Stimulated activated naive CD8-positive, alpha-beta T cell treated with anti-CD3 and anti-CD28 coated beads, Interleukin-15, Interleukin-2, amounts not matched to agents 100 ng/mL and 50 ng/mL, for 24 hours (primary cell): ENCODE measurements at regions not wholly inside any gene's neighbourhood (a gene's known extent, or its start where the extent isn't known, plus 50 kb on each side); places are given as distances from the start of the nearest gene placed in this dataset.

Source experiments
- H3K27ac Mint-ChIP-seq: one replicate; pipeline ENCODE4 v1.8.0; 2021; ENCODE audit warnings: mild to moderate bottlenecking, mixed read lengths
- H3K27me3 Mint-ChIP-seq: one replicate; pipeline ENCODE4 v1.8.0; 2021; ENCODE audit warnings: mixed read lengths
- H3K36me3 Mint-ChIP-seq: one replicate; pipeline ENCODE4 v1.8.0; 2021; ENCODE audit warnings: low read depth, mixed read lengths
- H3K4me1 Mint-ChIP-seq: one replicate; pipeline ENCODE4 v1.8.0; 2021; ENCODE audit warnings: low read depth, mixed read lengths
- H3K4me3 Mint-ChIP-seq: one replicate; pipeline ENCODE4 v1.8.0; 2021; ENCODE audit warnings: mild to moderate bottlenecking, mixed read lengths
- H3K9me3 Mint-ChIP-seq: one replicate; pipeline ENCODE4 v1.8.0; 2021; ENCODE audit warnings: mixed read lengths

DNA sequence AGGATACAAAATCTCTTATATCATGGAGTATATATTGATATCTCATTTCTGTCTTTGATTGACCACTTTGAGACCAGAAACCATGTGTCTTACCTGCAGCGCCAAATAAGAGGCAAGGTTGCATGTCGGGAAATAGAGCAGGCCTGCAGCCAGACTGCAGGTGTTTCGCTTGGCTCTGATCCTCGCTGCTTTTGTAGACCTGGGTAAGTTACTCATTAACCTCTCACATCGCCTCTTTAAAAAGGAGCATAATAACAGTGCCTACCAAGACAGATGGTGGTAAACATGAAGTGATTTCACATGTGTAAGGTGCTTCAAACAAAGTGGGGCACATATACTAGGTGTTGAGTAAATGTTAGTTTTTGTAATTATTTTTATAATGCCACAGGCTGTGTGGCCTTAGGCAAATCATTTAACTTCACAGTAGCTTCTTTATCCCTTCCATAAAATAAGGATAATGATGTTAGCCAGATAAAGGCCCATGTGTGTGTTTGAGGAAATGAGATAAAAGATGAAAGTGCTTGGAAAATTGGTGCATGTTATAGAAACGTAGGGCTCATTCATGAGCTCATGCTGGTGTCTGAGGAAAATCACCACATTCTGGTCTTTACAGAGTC, 248.8 kb upstream of the MAP3K7 start:
- Mint-ChIP-seq H3K9me3 (no peaks in the 10 kb centered on the region), H3K4me1 (no peaks in the 10 kb centered on the region), H3K4me3 (no peak overlapping the region), H3K27me3 (peaks cover 13% of the 10 kb centered on the region), H3K27ac (no peak overlapping the region), H3K36me3 (no peaks in the 10 kb centered on the region)

GRCh38 chr6:90829311-90829710, 242.4 kb upstream of the MAP3K7 start:
- Mint-ChIP-seq H3K4me3 (no peak overlapping the region), H3K27me3 (peaks cover 22% of the 10 kb centered on the region), H3K36me3 (no peaks in the 10 kb centered on the region), H3K9me3 (no peaks in the 10 kb centered on the region), H3K27ac (no peak overlapping the region), H3K4me1 (no peaks in the 10 kb centered on the region)

DNA sequence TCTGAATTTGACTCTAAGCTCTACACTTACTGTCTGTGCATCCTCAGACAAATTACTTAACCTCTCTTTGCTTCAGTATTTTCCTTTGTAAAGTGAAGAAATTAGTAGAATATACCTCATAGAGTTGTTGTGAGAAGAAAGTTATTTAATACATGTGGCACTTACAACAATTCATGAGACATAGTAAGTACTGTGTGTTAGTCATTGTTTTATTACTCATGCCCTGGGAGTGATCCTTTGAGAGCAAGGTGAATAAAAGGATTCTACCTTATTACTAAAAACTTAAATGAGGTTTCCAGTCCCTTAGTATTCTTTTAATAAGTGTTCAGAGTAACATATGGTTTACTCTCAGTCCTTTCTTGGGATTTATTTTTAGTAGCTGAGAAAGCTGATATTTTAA, 233.6 kb upstream of the MAP3K7 start:
- no peaks in the 10 kb centered on the region for H3K4me1 Mint-ChIP-seq
- no peaks in the 10 kb centered on the region for H3K36me3 Mint-ChIP-seq
- no peak overlapping the region for H3K4me3 Mint-ChIP-seq
- H3K27ac Mint-ChIP-seq = no peak overlapping the region
- H3K27me3 Mint-ChIP-seq = peaks cover 7% of the 10 kb centered on the region
- no peaks in the 10 kb centered on the region for H3K9me3 Mint-ChIP-seq

- H3K27ac Mint-ChIP-seq = no peak overlapping the region
- peaks cover 7% of the 10 kb centered on the region for H3K27me3 Mint-ChIP-seq
- no peak overlapping the region for H3K4me3 Mint-ChIP-seq
- no peaks in the 10 kb centered on the region for H3K9me3 Mint-ChIP-seq
- H3K36me3 Mint-ChIP-seq = no peaks in the 10 kb centered on the region
- H3K4me1 Mint-ChIP-seq = no peaks in the 10 kb centered on the region
These were observed 232.6 kb upstream of the MAP3K7 start for GRCh38 chr6:90819483-90819882.

DNA sequence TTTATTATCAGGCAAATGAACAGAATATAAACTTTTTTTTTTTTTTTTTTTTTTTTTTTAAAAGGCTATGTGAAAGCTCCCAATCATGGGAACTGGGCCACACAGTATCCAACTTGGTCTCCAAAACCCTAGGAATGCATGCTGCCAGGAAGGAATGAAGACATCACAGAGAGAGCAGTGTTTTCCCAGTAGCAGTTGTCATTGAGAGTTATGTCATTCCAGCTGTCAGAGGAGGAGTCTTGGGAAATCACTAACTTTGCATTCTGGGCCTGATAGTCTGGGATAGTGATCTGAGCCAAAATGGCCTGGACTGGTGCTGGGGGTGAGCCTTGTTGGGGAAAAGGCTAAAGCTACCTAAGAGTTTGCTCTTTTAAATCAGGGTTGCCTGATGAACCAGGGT, 231.3 kb upstream of the MAP3K7 start:
- no peak overlapping the region for H3K27ac Mint-ChIP-seq
- peaks cover 4% of the 10 kb centered on the region for H3K27me3 Mint-ChIP-seq
- no peaks in the 10 kb centered on the region for H3K4me1 Mint-ChIP-seq
- no peaks in the 10 kb centered on the region for H3K9me3 Mint-ChIP-seq
- no peak overlapping the region for H3K4me3 Mint-ChIP-seq
- no peaks in the 10 kb centered on the region for H3K36me3 Mint-ChIP-seq

DNA sequence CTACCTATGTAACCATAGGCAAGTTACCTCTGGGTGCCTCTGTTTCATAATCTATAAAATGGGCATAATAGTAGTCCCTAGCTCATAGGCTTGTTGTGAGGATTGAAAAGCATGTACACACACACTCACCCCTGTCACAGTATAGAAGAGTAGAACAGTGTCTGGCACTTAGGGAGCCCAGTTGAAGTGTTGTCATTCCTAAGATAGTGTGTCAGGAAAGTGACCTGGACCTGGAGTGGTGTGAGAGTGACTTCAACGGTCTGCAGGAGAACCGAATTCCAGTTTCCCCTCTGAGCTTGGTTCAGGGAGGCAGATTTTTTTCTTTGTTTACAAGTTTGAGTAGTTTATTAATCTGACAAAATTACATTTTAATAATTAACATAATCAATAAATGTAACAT, 229.9 kb upstream of the MAP3K7 start:
- no peaks in the 10 kb centered on the region for H3K4me1 Mint-ChIP-seq
- no peaks in the 10 kb centered on the region for H3K36me3 Mint-ChIP-seq
- H3K9me3 Mint-ChIP-seq = no peaks in the 10 kb centered on the region
- no peak overlapping the region for H3K4me3 Mint-ChIP-seq
- H3K27ac Mint-ChIP-seq = no peak overlapping the region
- peaks cover 4% of the 10 kb centered on the region for H3K27me3 Mint-ChIP-seq

DNA sequence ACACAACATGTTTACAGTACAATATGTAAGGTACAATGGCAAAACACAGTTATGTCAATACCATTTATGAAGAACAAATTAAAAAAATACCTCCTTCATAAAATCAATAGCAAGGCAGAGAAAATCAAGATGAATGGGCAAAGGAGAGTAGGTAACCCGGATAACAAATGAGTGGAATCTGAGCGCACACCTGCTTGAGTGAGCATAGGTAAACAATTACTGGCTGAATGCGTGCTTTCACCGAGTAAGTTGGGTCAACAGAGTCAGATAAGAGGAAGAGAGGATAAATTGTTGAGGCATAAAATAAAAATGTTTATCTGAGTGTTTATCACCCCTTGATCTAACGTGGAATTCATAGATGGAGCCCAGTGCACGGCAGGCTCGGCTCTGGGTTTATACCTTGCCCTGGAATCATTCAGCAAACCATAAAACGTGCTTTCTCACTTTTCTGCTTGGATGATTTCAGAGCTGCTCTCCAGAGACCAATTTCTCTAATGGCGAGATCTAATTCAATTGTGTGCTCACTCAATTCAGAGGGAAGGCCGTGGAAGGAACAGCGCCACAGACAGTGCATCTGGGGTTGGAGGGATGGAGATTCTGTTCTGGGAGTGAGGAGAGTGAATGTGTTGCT, 224.8 kb upstream of the MAP3K7 start:
- no peaks in the 10 kb centered on the region for H3K4me1 Mint-ChIP-seq
- no peaks in the 10 kb centered on the region for H3K9me3 Mint-ChIP-seq

DNA sequence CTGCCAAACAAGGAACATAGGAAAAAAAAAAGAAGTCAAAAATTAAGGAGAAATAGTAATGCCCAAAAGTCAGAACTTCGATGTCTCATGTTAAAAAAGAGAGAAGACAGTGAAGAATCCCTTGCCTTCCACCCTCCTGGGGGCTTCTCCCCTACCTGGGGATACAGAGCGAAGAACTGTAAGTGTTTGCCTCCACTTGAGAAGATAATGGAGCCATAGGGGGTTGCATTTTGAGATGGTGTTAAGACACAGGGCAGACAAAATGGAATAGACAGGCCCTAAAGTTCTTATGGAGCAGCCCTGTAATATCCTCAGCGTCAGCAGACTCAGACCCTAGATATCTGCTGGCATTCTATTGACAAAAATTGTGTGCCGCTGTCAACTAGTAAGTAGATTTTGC, 222.2 kb upstream of the MAP3K7 start:
- no peak overlapping the region for H3K4me3 Mint-ChIP-seq
- H3K27me3 Mint-ChIP-seq = peaks cover under 1% of the 10 kb centered on the region
- no peaks in the 10 kb centered on the region for H3K9me3 Mint-ChIP-seq
- H3K36me3 Mint-ChIP-seq = no peaks in the 10 kb centered on the region
- no peak overlapping the region for H3K27ac Mint-ChIP-seq
- H3K4me1 Mint-ChIP-seq = no peaks in the 10 kb centered on the region

More for the DNA sequence above, 224.8 kb upstream of the MAP3K7 start:
- H3K27me3 Mint-ChIP-seq = no peaks in the 10 kb centered on the region
- H3K36me3 Mint-ChIP-seq = no peaks in the 10 kb centered on the region
- no peak overlapping the region for H3K27ac Mint-ChIP-seq
- H3K4me3 Mint-ChIP-seq = no peak overlapping the region

DNA sequence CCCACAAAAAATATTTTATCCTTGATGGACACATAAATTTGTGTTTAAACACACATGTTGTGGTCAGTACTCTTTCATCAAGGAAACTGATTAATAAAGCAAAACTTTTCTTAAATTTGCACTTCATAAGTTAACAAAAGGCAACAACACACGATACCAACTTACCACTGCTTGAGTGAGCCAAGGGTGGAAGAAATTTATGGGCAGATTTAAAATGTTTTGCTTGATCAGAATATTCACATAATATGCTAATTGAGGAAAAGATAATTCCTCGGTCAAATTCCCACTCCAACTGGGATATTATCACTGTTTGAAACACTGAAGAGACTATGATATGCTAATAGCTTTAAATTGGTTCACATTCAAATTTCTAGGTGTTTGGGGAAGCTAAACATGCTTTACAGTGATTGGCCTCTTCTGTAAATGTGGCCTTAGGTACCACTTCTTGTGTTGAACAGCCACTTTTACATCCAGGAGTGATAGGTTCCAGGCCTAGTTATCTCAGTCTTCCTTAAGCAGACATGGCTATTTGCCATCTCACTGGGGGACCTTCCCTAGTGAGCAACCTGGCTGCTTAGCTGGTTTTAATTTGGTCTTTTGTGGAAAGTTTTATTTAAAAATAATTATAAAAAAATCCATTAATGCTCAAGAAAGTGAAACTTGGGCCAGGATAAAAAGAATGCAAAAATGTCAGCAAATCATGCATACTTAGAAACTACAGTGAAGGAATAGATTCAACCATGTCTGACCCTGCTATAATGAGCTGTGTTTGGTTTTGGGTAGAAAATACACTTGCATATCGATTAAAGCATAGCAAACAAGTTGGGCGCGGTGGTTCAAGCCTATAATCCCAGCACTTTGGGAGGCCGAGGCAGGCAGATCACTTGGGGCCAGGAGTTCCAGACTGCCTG, 221.2 kb upstream of the MAP3K7 start:
- H3K27me3 Mint-ChIP-seq = peaks cover 4% of the 10 kb centered on the region
- no peak overlapping the region for H3K27ac Mint-ChIP-seq
- H3K4me1 Mint-ChIP-seq = no peaks in the 10 kb centered on the region
- no peaks in the 10 kb centered on the region for H3K9me3 Mint-ChIP-seq
- H3K4me3 Mint-ChIP-seq = no peak overlapping the region
- H3K36me3 Mint-ChIP-seq = no peaks in the 10 kb centered on the region

GRCh38 chr6:90805619-90806155, 218.8 kb upstream of the MAP3K7 start:
- H3K27ac Mint-ChIP-seq = no peak overlapping the region
- H3K36me3 Mint-ChIP-seq = no peaks in the 10 kb centered on the region
- no peaks in the 10 kb centered on the region for H3K9me3 Mint-ChIP-seq
- H3K4me3 Mint-ChIP-seq = no peak overlapping the region
- H3K27me3 Mint-ChIP-seq = peaks cover 4% of the 10 kb centered on the region
- H3K4me1 Mint-ChIP-seq = no peaks in the 10 kb centered on the region

DNA sequence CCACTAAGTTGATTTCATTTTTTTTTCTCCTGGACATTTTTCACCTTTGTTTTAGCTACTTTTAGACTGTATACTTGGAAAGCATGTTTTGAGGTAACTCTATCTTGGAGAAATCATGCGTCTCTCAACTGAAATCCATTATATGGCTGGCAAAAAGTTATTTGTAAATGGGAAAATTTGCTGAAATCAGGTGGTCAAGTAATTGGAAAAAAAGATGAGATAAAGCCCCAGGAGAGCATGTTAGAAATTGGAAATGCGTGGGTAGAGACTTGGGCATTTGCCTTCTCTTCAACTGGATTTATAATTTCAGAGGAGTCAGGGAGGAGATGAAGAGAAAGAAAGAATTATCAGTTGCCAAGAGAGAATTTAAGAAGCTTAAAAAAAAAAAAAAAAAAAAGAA, 217.1 kb upstream of the MAP3K7 start:
- Mint-ChIP-seq H3K27me3 (peaks cover 4% of the 10 kb centered on the region), H3K36me3 (no peaks in the 10 kb centered on the region), H3K9me3 (no peaks in the 10 kb centered on the region), H3K4me1 (no peaks in the 10 kb centered on the region), H3K27ac (no peak overlapping the region), H3K4me3 (no peak overlapping the region)

GRCh38 chr6:90795078-90795477, 208.2 kb upstream of the MAP3K7 start:
- no peaks in the 10 kb centered on the region for H3K27me3 Mint-ChIP-seq
- no peaks in the 10 kb centered on the region for H3K9me3 Mint-ChIP-seq
- no peak overlapping the region for H3K27ac Mint-ChIP-seq
- no peaks in the 10 kb centered on the region for H3K4me1 Mint-ChIP-seq
- no peaks in the 10 kb centered on the region for H3K36me3 Mint-ChIP-seq
- no peak overlapping the region for H3K4me3 Mint-ChIP-seq

DNA sequence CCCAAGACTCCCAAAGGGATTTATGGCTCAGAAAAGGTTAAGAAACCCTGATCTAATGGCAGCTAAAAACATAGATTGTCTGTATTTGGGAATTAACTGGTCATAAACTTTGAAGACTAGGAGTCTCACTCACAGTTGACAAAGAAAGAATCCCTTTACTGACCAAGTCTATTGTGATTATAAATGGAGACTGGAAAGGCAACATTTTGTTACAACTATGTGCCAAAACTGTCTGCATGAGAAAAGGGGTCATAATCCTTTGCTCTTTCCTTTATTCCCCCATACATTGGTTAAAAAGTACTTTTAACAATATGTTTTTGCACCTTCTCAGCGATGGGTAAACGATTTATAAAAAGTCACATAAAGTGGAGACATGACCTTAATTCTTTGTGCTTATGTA, 206.9 kb upstream of the MAP3K7 start:
- no peaks in the 10 kb centered on the region for H3K27me3 Mint-ChIP-seq
- no peaks in the 10 kb centered on the region for H3K4me1 Mint-ChIP-seq
- H3K9me3 Mint-ChIP-seq = no peaks in the 10 kb centered on the region
- no peaks in the 10 kb centered on the region for H3K36me3 Mint-ChIP-seq
- no peak overlapping the region for H3K27ac Mint-ChIP-seq
- no peak overlapping the region for H3K4me3 Mint-ChIP-seq

- H3K27ac Mint-ChIP-seq = no peak overlapping the region
- H3K36me3 Mint-ChIP-seq = no peaks in the 10 kb centered on the region
- no peaks in the 10 kb centered on the region for H3K9me3 Mint-ChIP-seq
- peaks cover 3% of the 10 kb centered on the region for H3K27me3 Mint-ChIP-seq
- no peak overlapping the region for H3K4me3 Mint-ChIP-seq
- H3K4me1 Mint-ChIP-seq = no peaks in the 10 kb centered on the region
These were observed 203.8 kb upstream of the MAP3K7 start for GRCh38 chr6:90790696-90791095.

GRCh38 chr6:90790058-90790457, 203.2 kb upstream of the MAP3K7 start:
- Mint-ChIP-seq H3K9me3 (no peaks in the 10 kb centered on the region), H3K27me3 (peaks cover 3% of the 10 kb centered on the region), H3K4me3 (no peak overlapping the region), H3K4me1 (no peaks in the 10 kb centered on the region), H3K27ac (no peak overlapping the region), H3K36me3 (no peaks in the 10 kb centered on the region)
